H1 (cell line): ENCODE measurements at regions not wholly inside any gene's neighbourhood (a gene's known extent, or its start where the extent isn't known, plus 50 kb on each side); places are given as distances from the start of the nearest gene placed in this dataset.

ENCODE experiments used
- CTCF ChIA-PET: fragments of 300-600 bp; sonication (Branson Sonifier 250); formaldehyde crosslinking; loops from one replicate; lab custom pipeline; 2021; ENCODE audit not compliant: partially characterized antibody; lab: Charles Lee
- POLR2A ChIA-PET: fragments of 300-600 bp; sonication (Branson Sonifier 250); formaldehyde crosslinking; loops from one replicate; lab custom pipeline; 2021; ENCODE audit warnings: inconsistent platforms; ENCODE audit not compliant: partially characterized antibody; lab: Charles Lee
- DNase-seq, 2 experiments: peaks; one replicate each; pipeline versions ENCODE4 v3.0.0 to v3.0.0-alpha.2; 2010 to 2022; ENCODE audit warnings: low spot score in 2 of 2, low read depth in 1 of 2, mixed read lengths in 1 of 2
- FAIRE-seq: peaks from 2 replicates; lab custom pipeline; 2011; peaks lifted over from hg19 to GRCh38; lab: Jason Lieb, UNC
- H2AFZ ChIP-seq: 2 replicates; pipeline ENCODE4 v1.8.1; 2012; ENCODE audit warnings: low read length, inconsistent platforms
- H2AK5ac ChIP-seq: 2 replicates; pipeline ENCODE4 v1.6.1; 2013; ENCODE audit warnings: low read depth, low read length
- H2BK120ac ChIP-seq: replicated peaks from 2 replicates; pipeline ENCODE3; 2013; ENCODE audit warnings: low read depth, low read length, inconsistent platforms
- H2BK12ac ChIP-seq: 2 replicates; pipeline ENCODE4 v1.6.1; 2013; ENCODE audit warnings: low read depth, low read length
- H2BK15ac ChIP-seq: 2 replicates; pipeline ENCODE4 v1.6.1; 2013; ENCODE audit warnings: low read length
- H2BK20ac ChIP-seq: 2 replicates; pipeline ENCODE4 v1.6.1; 2013; ENCODE audit warnings: low read length
- H2BK5ac ChIP-seq: 2 replicates; pipeline ENCODE4 v1.6.1; 2013; ENCODE audit warnings: low read depth, low read length
- H3K14ac ChIP-seq: 2 replicates; pipeline ENCODE4 v1.6.1; 2013; ENCODE audit warnings: inconsistent platforms; ENCODE audit not compliant: insufficient read length
- H3K18ac ChIP-seq: 2 replicates; pipeline ENCODE4 v1.6.1; 2013; ENCODE audit warnings: low read length; ENCODE audit errors: extremely low read depth
- H3K23ac ChIP-seq: 2 replicates; pipeline ENCODE4 v1.6.1; 2013; ENCODE audit warnings: inconsistent platforms; ENCODE audit not compliant: insufficient read length
- H3K23me2 ChIP-seq: 2 replicates; pipeline ENCODE4 v1.6.1; 2013; ENCODE audit warnings: low read depth, low read length
- H3K27ac ChIP-seq: 2 replicates; pipeline ENCODE4 v1.6.1; 2011; ENCODE audit warnings: low read depth, low read length, inconsistent platforms
- H3K27me3 ChIP-seq, 4 experiments: replicated peaks in 1 of 4; 1 replicate in 1 of 4; 2 replicates in 3 of 4; pipeline versions ENCODE4 v1.6.1 to v1.8.1; 2011 to 2013; ENCODE audit warnings: low read length in 3 of 4, mild to moderate bottlenecking in 3 of 4, inconsistent platforms in 2 of 4, mixed read lengths in 2 of 4, moderate library complexity in 1 of 4; ENCODE audit not compliant: control insufficient read depth in 3 of 4, insufficient read depth in 3 of 4; ENCODE audit errors: extremely low read depth in 1 of 4
- H3K36me3 ChIP-seq, 4 experiments: 2 replicates each; pipeline versions ENCODE4 v1.6.1 to v1.8.1; 2011 to 2013; ENCODE audit warnings: mild to moderate bottlenecking in 4 of 4, low read length in 3 of 4, moderate library complexity in 2 of 4, control low read depth in 1 of 4, inconsistent platforms in 1 of 4; ENCODE audit not compliant: insufficient read depth in 4 of 4, control insufficient read depth in 2 of 4
- H3K4ac ChIP-seq: replicated peaks from 2 replicates; pipeline ENCODE3; 2013; ENCODE audit warnings: low read length, low read depth, mixed read lengths, inconsistent platforms; ENCODE audit not compliant: insufficient read length
- H3K4me1 ChIP-seq, 4 experiments: replicated peaks in 1 of 4; 1 replicate in 1 of 4; 2 replicates in 3 of 4; pipeline versions ENCODE4 v1.6.1 to v1.8.1; 2011 to 2013; ENCODE audit warnings: low read length in 3 of 4, inconsistent platforms in 2 of 4, mixed read lengths in 1 of 4; ENCODE audit not compliant: insufficient read depth in 4 of 4, control insufficient read depth in 3 of 4
- H3K4me2 ChIP-seq, 2 experiments: 2 replicates each; pipeline versions ENCODE4 v1.6.1 to v1.8.1; 2011 to 2013; ENCODE audit warnings: low read depth in 2 of 2, low read length in 2 of 2, control low read depth in 1 of 2, inconsistent platforms in 1 of 2, mild to moderate bottlenecking in 1 of 2; ENCODE audit not compliant: insufficient read depth in 1 of 2
- H3K4me3 ChIP-seq, 4 experiments: fragments of 200-600, 300-600 bp in 1 of 4; sonication (generic), shearing (Covaris generic), sonication (Bioruptor Twin) in 1 of 4; 2 replicates each; pipeline versions ENCODE4 v1.5.1 to v1.8.1; 2011 to 2016; ENCODE audit warnings: low read length in 4 of 4, low read depth in 3 of 4, control low read depth in 2 of 4, inconsistent platforms in 2 of 4, mild to moderate bottlenecking in 2 of 4, mixed read lengths in 1 of 4, moderate library complexity in 1 of 4; ENCODE audit not compliant: insufficient read depth in 2 of 4; ENCODE audit errors: extremely low read depth in 1 of 4
- H3K56ac ChIP-seq: replicated peaks from 2 replicates; pipeline ENCODE3; 2013; ENCODE audit warnings: low read depth, mild to moderate bottlenecking, mixed read lengths, low read length, inconsistent platforms; ENCODE audit not compliant: insufficient read length
- H3K79me1 ChIP-seq: 2 replicates; pipeline ENCODE4 v1.6.1; 2013; ENCODE audit warnings: low read depth, low read length, control low read depth
- H3K79me2 ChIP-seq, 2 experiments: 2 replicates each; pipeline versions ENCODE4 v1.6.1 to v1.8.1; 2012 to 2013; ENCODE audit warnings: low read length in 2 of 2, mild to moderate bottlenecking in 2 of 2, inconsistent platforms in 1 of 2; ENCODE audit not compliant: insufficient read depth in 2 of 2, control insufficient read depth in 1 of 2
- H3K9ac ChIP-seq, 4 experiments: replicated peaks in 1 of 4; 1 replicate in 1 of 4; 2 replicates in 3 of 4; pipeline versions ENCODE4 v1.6.1 to v1.8.1; 2011 to 2013; ENCODE audit warnings: low read depth in 3 of 4, low read length in 3 of 4, control low read depth in 2 of 4, mild to moderate bottlenecking in 2 of 4, moderate library complexity in 2 of 4, inconsistent platforms in 1 of 4; ENCODE audit errors: extremely low read depth in 1 of 4
- H3K9me3 ChIP-seq, 2 experiments: 2 replicates each; pipeline versions ENCODE4 v1.6.1 to v1.8.1; 2012 to 2013; ENCODE audit warnings: mild to moderate bottlenecking in 2 of 2, moderate library complexity in 2 of 2, control low read depth in 1 of 2, inconsistent platforms in 1 of 2, low read depth in 1 of 2, low read length in 1 of 2, mixed read lengths in 1 of 2; ENCODE audit not compliant: insufficient read depth in 2 of 2
- H4K20me1 ChIP-seq, 2 experiments: replicated peaks in 1 of 2; 2 replicates each; pipeline versions ENCODE3 to v1.8.1; 2011 to 2013; ENCODE audit warnings: inconsistent platforms in 2 of 2, low read length in 2 of 2, mild to moderate bottlenecking in 1 of 2; ENCODE audit not compliant: insufficient read depth in 2 of 2, control insufficient read depth in 1 of 2
- H4K5ac ChIP-seq: 2 replicates; pipeline ENCODE4 v1.6.1; 2013; ENCODE audit warnings: low read length, low read depth, mixed read lengths, inconsistent platforms; ENCODE audit not compliant: insufficient read length
- H4K8ac ChIP-seq: 2 replicates; pipeline ENCODE4 v1.8.0; 2013; ENCODE audit warnings: mild to moderate bottlenecking, moderate library complexity, low read length, inconsistent platforms; ENCODE audit not compliant: insufficient read depth; ENCODE audit errors: extremely low read depth
- H4K91ac ChIP-seq: replicated peaks from 2 replicates; pipeline ENCODE3; 2013; ENCODE audit warnings: low read length, mixed read lengths, inconsistent platforms; ENCODE audit not compliant: insufficient read length
- EGR1 ChIP-seq: IDR thresholded peaks from 2 replicates; pipeline ENCODE4 v1.6.1; 2011; ENCODE audit warnings: low read depth, low read length, borderline replicate concordance
- JUN ChIP-seq: IDR thresholded peaks from 2 replicates; pipeline ENCODE4 v1.6.1; 2011; ENCODE audit warnings: low read depth, mild to moderate bottlenecking, improper control_type of control experiment, low read length
- RBBP5 ChIP-seq: IDR thresholded peaks from 2 replicates; pipeline ENCODE4 v1.7.1; 2012; ENCODE audit warnings: low read depth, mild to moderate bottlenecking, inconsistent platforms, low read length, moderate library complexity, borderline replicate concordance
- SP1 ChIP-seq: IDR thresholded peaks from 2 replicates; pipeline ENCODE4 v1.6.1; 2011; ENCODE audit warnings: low read depth, low read length
- SRF ChIP-seq: IDR thresholded peaks from 2 replicates; pipeline ENCODE4 v1.6.1; 2011; ENCODE audit warnings: mild to moderate bottlenecking, low read depth, low read length, moderate library complexity
- WGBS, 2 experiments: shearing (Covaris generic) in 1 of 2; methylation state at CpG; one replicate each; pipeline versions ENCODE4 v1.1.6 to v1.1.7; 2013 to 2015; ENCODE audit warnings: low lambda C conversion rate in 2 of 2, mixed read lengths in 2 of 2, inconsistent platforms in 1 of 2, low coverage in 1 of 2, missing lambda C conversion rate in 1 of 2; ENCODE audit not compliant: insufficient replicate concordance in 2 of 2, insufficient coverage in 1 of 2, insufficient read length in 1 of 2; ENCODE audit errors: extremely low coverage in 1 of 2, missing lambda C conversion rate in 1 of 2; 5-methylcytosine and 5-hydroxymethylcytosine counted together

GRCh38 chr20:63059684-63060056 is 52.9 kb upstream of the BHLHE23 start:
- no peak overlapping the region for H3K4me2 ChIP-seq
- POLR2A ChIA-PET, result interaction anchor here (0.6 kb wide), 1 partner anchor 233 kb away, joined by 3 read pairs; no protein-coding TSS in a partner anchor
- TF ChIP-seq JUN (no peak), RBBP5 (no peak), SP1 (no peak), EGR1 (no peak), SRF (no peak)

More at GRCh38 chr20:63059684-63060056, 52.9 kb upstream of the BHLHE23 start:
- Histone ChIP-seq H3K36me3 (no peaks in the 10 kb centered on the region), H3K27ac (no peak overlapping the region), H2BK20ac (0 out of 2 replicates have a peak overlapping the region, but pooled peaks have one; percentile 48), H4K91ac (no peak overlapping the region), H3K23ac (no peak overlapping the region), H4K8ac (no peak overlapping the region), H2BK120ac (no peak overlapping the region), H3K14ac (no peak overlapping the region), H3K4ac (no peak overlapping the region), H3K18ac (no peak overlapping the region), H3K4me1 (peaks cover 0 to 2% (median 0%) of the 10 kb centered on the region in 4 experiments; a peak in 2 of 7 replicates), H3K4me3 (no peak overlapping the region), H2AFZ (no peak overlapping the region), H3K79me2 (no peaks in the 10 kb centered on the region), H3K23me2 (peaks cover 4% of the 10 kb centered on the region; the same call in 1 of the 2 replicates), H3K79me1 (0 out of 2 replicates have a peak, but pooled peaks cover 3% of the 10 kb centered on the region), H3K9ac (no peak overlapping the region), H2BK15ac (no peak overlapping the region), H4K20me1 (peaks cover 0 to 5% of the 10 kb centered on the region in 2 experiments), H3K9me3 (peaks cover 0 to 5% of the 10 kb centered on the region in 2 experiments; a peak in 1 of 4 replicates), H2BK5ac (no peak overlapping the region), H3K56ac (no peak overlapping the region), H3K27me3 (no peaks in the 10 kb centered on the region; a peak in 2 of 7 replicates), H4K5ac (no peak overlapping the region), H2BK12ac (no peak overlapping the region), H2AK5ac (no peak overlapping the region)
- WGBS, 2 experiments, result 95% methylated on average over 17 of the region's 17 CpGs; no CpG with 5 or more reads in 1 of the 2 experiments
- CTCF ChIA-PET, result interaction anchor here (0.8 to 1.9 kb wide), 7 partner anchors 20 to 170 kb away, joined by 3 to 6 read pairs (median 3); partner anchors contain the start of gene YTHDF1
- no peak for FAIRE-seq
- DNase-seq, result no peak
